Gastroesophageal sphincter (tissue), 3 donors: ENCODE measurements at regions not wholly inside any gene's neighbourhood (a gene's known extent, or its start where the extent isn't known, plus 50 kb on each side); places are given as distances from the start of the nearest gene placed in this dataset.

ENCODE experiments used
- CTCF ChIP-seq, 4 experiments: fragments of 200-600 bp in 2 of 4; fragments of 450-650 bp in 2 of 4; sonication (generic) in 1 of 4; IDR thresholded peaks; one replicate each; pipeline ENCODE4 v1.5.1; 2017 to 2019; ENCODE audit warnings: antibody characterized with exemption in 4 of 4, mild to moderate bottlenecking in 2 of 4, moderate library complexity in 2 of 4
- EP300 ChIP-seq: sonication (generic); formaldehyde crosslinking; IDR thresholded peaks from one replicate; pipeline ENCODE4 v1.6.1; 2017; ENCODE audit warnings: antibody characterized with exemption, mild to moderate bottlenecking
- POLR2A ChIP-seq, 2 donors: fragments of 450-650 bp; IDR thresholded peaks; one replicate each; pipeline ENCODE4 v1.6.1; 2017; ENCODE audit warnings: antibody characterized with exemption in 2 of 2, mild to moderate bottlenecking in 2 of 2, moderate library complexity in 1 of 2
- POLR2AphosphoS5 ChIP-seq: sonication (generic); formaldehyde crosslinking; IDR thresholded peaks from one replicate; pipeline ENCODE4 v1.6.1; 2017; ENCODE audit warnings: antibody characterized with exemption

- TF ChIP-seq EP300 (no peak), POLR2AphosphoS5 (no peak), CTCF (IDR thresholded peaks at IDR 0.05) (no peak), POLR2A (IDR thresholded peaks at IDR 0.05) (no peak)
Measured at GRCh38 chr5:12358371-12359090, 454.3 kb upstream of the CTNND2 start.
